ENCODE measurements at regions not wholly inside any gene's neighbourhood (a gene's known extent, or its start where the extent isn't known, plus 50 kb on each side); places are given as distances from the start of the nearest gene placed in this dataset.

DNA sequence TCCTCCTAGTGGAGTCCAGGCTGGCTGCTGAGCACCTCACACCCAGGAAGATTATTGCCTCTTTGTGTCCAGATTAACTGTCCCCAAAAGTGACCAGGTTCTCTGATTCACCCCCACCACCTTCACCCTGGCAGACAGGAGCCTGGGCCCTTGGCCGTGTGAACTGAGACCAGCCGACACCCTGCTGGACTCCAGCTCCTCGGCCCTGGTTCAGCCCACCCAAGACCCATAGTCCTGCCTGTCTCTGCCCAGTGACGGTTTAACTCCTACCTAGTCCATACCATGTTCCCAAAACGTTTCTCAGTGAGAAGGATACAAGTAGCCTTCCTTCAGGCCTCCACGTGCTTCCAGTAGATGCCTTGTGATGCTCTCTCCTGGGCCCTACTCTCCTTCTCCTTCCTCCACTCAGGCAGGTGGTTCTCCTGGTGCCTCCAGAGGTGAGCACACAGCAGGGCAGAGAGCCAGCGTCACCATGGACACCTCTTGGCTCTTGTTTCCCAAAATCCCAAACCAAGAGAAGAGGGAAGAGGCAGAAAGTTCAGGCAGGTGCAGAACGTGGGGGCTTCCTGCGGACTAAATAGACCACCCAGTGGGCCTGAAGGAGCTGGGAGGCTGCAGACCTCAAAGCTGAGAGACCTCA, 134.4 kb upstream of the CST7 start:
- TF ChIP-seq CBX8 (IDR thresholded peaks at IDR 0.05): no peak
- TF ChIP-seq, protein P1, sequence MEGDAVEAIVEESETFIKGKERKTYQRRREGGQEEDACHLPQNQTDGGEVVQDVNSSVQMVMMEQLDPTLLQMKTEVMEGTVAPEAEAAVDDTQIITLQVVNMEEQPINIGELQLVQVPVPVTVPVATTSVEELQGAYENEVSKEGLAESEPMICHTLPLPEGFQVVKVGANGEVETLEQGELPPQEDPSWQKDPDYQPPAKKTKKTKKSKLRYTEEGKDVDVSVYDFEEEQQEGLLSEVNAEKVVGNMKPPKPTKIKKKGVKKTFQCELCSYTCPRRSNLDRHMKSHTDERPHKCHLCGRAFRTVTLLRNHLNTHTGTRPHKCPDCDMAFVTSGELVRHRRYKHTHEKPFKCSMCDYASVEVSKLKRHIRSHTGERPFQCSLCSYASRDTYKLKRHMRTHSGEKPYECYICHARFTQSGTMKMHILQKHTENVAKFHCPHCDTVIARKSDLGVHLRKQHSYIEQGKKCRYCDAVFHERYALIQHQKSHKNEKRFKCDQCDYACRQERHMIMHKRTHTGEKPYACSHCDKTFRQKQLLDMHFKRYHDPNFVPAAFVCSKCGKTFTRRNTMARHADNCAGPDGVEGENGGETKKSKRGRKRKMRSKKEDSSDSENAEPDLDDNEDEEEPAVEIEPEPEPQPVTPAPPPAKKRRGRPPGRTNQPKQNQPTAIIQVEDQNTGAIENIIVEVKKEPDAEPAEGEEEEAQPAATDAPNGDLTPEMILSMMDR (IDR thresholded peaks at IDR 0.05): no peak
- no peak for TF ChIP-seq JUNB (IDR thresholded peaks at IDR 0.05)
- no peak for TF ChIP-seq CHD4 (IDR thresholded peaks at IDR 0.05; ENCODE audit: borderline replicate concordance)
- TF ChIP-seq BHLHE40 (IDR thresholded peaks at IDR 0.05; ENCODE audit: low read depth, low read length): no peak
- TF ChIP-seq MAFK (IDR thresholded peaks at IDR 0.05; ENCODE audit: partially characterized antibody): no peak
- TF ChIP-seq CEBPB (IDR thresholded peaks at IDR 0.05): no peak
- no peak for TF ChIP-seq POLR2A (IDR thresholded peaks at IDR 0.05; ENCODE audit: low read length)

Data from A549 (cell line).